ENCODE measurements at regions not wholly inside any gene's neighbourhood (a gene's known extent, or its start where the extent isn't known, plus 50 kb on each side); places are given as distances from the start of the nearest gene placed in this dataset.

- DNase-seq, result no peak
Observed at GRCh38 chr18:44025421-44025820, 655.3 kb upstream of the SETBP1 start.

GRCh38 chr18:44028109-44028508 lies 652.6 kb upstream of the SETBP1 start:
- DNase-seq, result no peak

GRCh38 chr18:44031063-44031462 lies 649.6 kb upstream of the SETBP1 start:
- DNase-seq, result no peak

- DNase-seq, result no peak
Observed at GRCh38 chr18:44033144-44033701, 647.5 kb upstream of the SETBP1 start.

GRCh38 chr18:44035554-44035953 lies 645.1 kb upstream of the SETBP1 start:
- no peak for DNase-seq

GRCh38 chr18:44036501-44036900 lies 644.2 kb upstream of the SETBP1 start:
- no peak for DNase-seq

- DNase-seq, result no peak
Observed at GRCh38 chr18:44039216-44039615, 641.5 kb upstream of the SETBP1 start.

GRCh38 chr18:44039826-44040225 lies 640.9 kb upstream of the SETBP1 start:
- peak; percentile 9 for DNase-seq

- DNase-seq, result no peak
Observed at GRCh38 chr18:44041553-44041952, 639.1 kb upstream of the SETBP1 start.

- DNase-seq, result no peak
Observed at GRCh38 chr18:44041961-44042360, 638.7 kb upstream of the SETBP1 start.

GRCh38 chr18:44046376-44046975 lies 634.2 kb upstream of the SETBP1 start:
- DNase-seq, result no peak

GRCh38 chr18:44047585-44047984 lies 633.1 kb upstream of the SETBP1 start:
- DNase-seq, result no peak

GRCh38 chr18:44048435-44048834 lies 632.3 kb upstream of the SETBP1 start:
- no peak for DNase-seq

GRCh38 chr18:44048846-44049245 lies 631.8 kb upstream of the SETBP1 start:
- DNase-seq, result no peak

GRCh38 chr18:44051026-44051425 lies 629.7 kb upstream of the SETBP1 start:
- DNase-seq, result no peak

- no peak for DNase-seq
Observed at GRCh38 chr18:44054514-44054913, 626.2 kb upstream of the SETBP1 start.

GRCh38 chr18:44060197-44060596 lies 620.5 kb upstream of the SETBP1 start:
- DNase-seq, result no peak

GRCh38 chr18:44061438-44061837 lies 619.2 kb upstream of the SETBP1 start:
- DNase-seq, result no peak

GRCh38 chr18:44062345-44062744 lies 618.3 kb upstream of the SETBP1 start:
- no peak for DNase-seq

GRCh38 chr18:44065206-44065605 lies 615.5 kb upstream of the SETBP1 start:
- DNase-seq, result no peak

- no peak for DNase-seq
Observed at GRCh38 chr18:44066541-44066940, 614.1 kb upstream of the SETBP1 start.

- DNase-seq, result no peak
Observed at GRCh38 chr18:44067186-44067585, 613.5 kb upstream of the SETBP1 start.

GRCh38 chr18:44075038-44075437 lies 605.6 kb upstream of the SETBP1 start:
- DNase-seq, result no peak

- peak; percentile 65 for DNase-seq
Observed at GRCh38 chr18:44079606-44080005, 601.1 kb upstream of the SETBP1 start.

- DNase-seq, result no peak
Observed at GRCh38 chr18:44080054-44080453, 600.6 kb upstream of the SETBP1 start.
